Amygdala (tissue), 56 donors: ENCODE measurements at regions not wholly inside any gene's neighbourhood (a gene's known extent, or its start where the extent isn't known, plus 50 kb on each side); places are given as distances from the start of the nearest gene placed in this dataset.

Experiments used
- DNase-seq, 56 donors: peaks; one replicate each; lab custom pipeline; 2025; lab: John Stamatoyannopoulos, UW

- DNase-seq = no peak
These were observed 566.9 kb upstream of the CDH6 start for GRCh38 chr5:30626557-30626956.

- DNase-seq = no peak
These were observed 572.9 kb upstream of the CDH6 start for GRCh38 chr5:30620481-30621085.

- DNase-seq = no peak
These were observed 585.0 kb upstream of the CDH6 start for GRCh38 chr5:30608501-30608900.

GRCh38 chr5:30607301-30607894, 586.1 kb upstream of the CDH6 start:
- no peak for DNase-seq

GRCh38 chr5:30605693-30606268, 587.7 kb upstream of the CDH6 start:
- no peak for DNase-seq

GRCh38 chr5:30604648-30605262, 588.7 kb upstream of the CDH6 start:
- peak in 7 of 56 donors; percentile 0 to 4 (median 1) for DNase-seq

GRCh38 chr5:30600892-30601291, 592.6 kb upstream of the CDH6 start:
- DNase-seq = no peak

- DNase-seq = no peak
These were observed 596.9 kb upstream of the CDH6 start for GRCh38 chr5:30596495-30597064.

GRCh38 chr5:30594331-30594730, 599.2 kb upstream of the CDH6 start:
- DNase-seq = no peak

- DNase-seq = no peak
These were observed 600.7 kb upstream of the CDH6 start for GRCh38 chr5:30592833-30593232.

GRCh38 chr5:30581198-30581935, 612.1 kb upstream of the CDH6 start:
- DNase-seq = no peak

GRCh38 chr5:30574761-30575160, 618.7 kb upstream of the CDH6 start:
- no peak for DNase-seq

- no peak for DNase-seq
These were observed 621.2 kb upstream of the CDH6 start for GRCh38 chr5:30572279-30572678.

- no peak for DNase-seq
These were observed 631.7 kb upstream of the CDH6 start for GRCh38 chr5:30561771-30562170.

- no peak for DNase-seq
These were observed 641.9 kb upstream of the CDH6 start for GRCh38 chr5:30551618-30552017.

- DNase-seq = no peak
These were observed 644.7 kb upstream of the CDH6 start for GRCh38 chr5:30548580-30549305.

- no peak for DNase-seq
These were observed 653.3 kb upstream of the CDH6 start for GRCh38 chr5:30540150-30540549.

- peak in 1 of 56 donors; percentile 6 for DNase-seq
These were observed 654.4 kb upstream of the CDH6 start for GRCh38 chr5:30539004-30539634.

GRCh38 chr5:30525353-30525752, 668.1 kb upstream of the CDH6 start:
- no peak for DNase-seq

GRCh38 chr5:30524428-30524827, 669.1 kb upstream of the CDH6 start:
- no peak for DNase-seq
